A549 (cell line): ENCODE measurements at regions not wholly inside any gene's neighbourhood (a gene's known extent, or its start where the extent isn't known, plus 50 kb on each side); places are given as distances from the start of the nearest gene placed in this dataset.

Source experiments
- BHLHE40 ChIP-seq: IDR thresholded peaks from 2 replicates; pipeline ENCODE4 v1.6.1; 2012; ENCODE audit warnings: low read depth, low read length, inconsistent platforms
- CBX8 ChIP-seq: fragments of 200-600 bp; sonication (generic); IDR thresholded peaks from 2 replicates; pipeline ENCODE4 v1.6.1; 2016
- EP300 ChIP-seq, 2 experiments: fragments of >200 bp; sonication (Bioruptor Twin); formaldehyde crosslinking; IDR thresholded peaks; 2 replicates in 1 of 2; 3 replicates in 1 of 2; pipeline ENCODE4 v1.6.1; 2016 to 2017
- MAX ChIP-seq: IDR thresholded peaks from 2 replicates; pipeline ENCODE4 v1.6.1; 2012
- POLR2A ChIP-seq: IDR thresholded peaks from 2 replicates; pipeline ENCODE4 v1.6.1; 2012; ENCODE audit warnings: mild to moderate bottlenecking, low read length
- RAD21 ChIP-seq, 2 experiments: fragments of >200 bp in 1 of 2; sonication (Bioruptor Twin) in 1 of 2; formaldehyde crosslinking in 1 of 2; IDR thresholded peaks in 1 of 2; conservative IDR thresholded peaks in 1 of 2; 2 replicates in 1 of 2; 3 replicates in 1 of 2; pipeline ENCODE4 v1.6.1; 2012 to 2018; ENCODE audit warnings: inconsistent platforms in 1 of 2
- TF ChIP-seq, protein P1 (sequence below): fragments of >200 bp; sonication (Bioruptor Twin); formaldehyde crosslinking; IDR thresholded peaks from 3 replicates; pipeline ENCODE4 v1.5.1; 2016

DNA sequence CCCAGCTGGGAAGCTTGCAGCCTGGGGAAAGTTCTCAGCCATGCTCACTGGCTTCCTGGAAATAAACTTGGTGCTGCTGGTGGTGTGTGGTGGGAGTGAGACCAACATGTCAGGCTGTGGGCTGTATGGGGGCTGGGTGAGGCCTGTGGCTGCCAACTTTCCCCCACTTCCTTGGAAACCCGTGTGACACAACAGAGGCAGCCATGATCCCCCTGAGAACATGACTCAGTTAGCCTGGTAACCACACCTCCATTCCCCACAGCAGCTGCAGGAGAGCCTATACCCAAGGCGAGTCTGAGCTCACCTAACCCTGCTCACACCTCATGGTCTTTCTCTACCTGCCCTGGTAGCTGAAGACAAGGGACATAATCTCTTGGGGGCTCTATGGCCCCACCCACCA is 72.7 kb upstream of the RGMB start:
- TF ChIP-seq, protein P1, sequence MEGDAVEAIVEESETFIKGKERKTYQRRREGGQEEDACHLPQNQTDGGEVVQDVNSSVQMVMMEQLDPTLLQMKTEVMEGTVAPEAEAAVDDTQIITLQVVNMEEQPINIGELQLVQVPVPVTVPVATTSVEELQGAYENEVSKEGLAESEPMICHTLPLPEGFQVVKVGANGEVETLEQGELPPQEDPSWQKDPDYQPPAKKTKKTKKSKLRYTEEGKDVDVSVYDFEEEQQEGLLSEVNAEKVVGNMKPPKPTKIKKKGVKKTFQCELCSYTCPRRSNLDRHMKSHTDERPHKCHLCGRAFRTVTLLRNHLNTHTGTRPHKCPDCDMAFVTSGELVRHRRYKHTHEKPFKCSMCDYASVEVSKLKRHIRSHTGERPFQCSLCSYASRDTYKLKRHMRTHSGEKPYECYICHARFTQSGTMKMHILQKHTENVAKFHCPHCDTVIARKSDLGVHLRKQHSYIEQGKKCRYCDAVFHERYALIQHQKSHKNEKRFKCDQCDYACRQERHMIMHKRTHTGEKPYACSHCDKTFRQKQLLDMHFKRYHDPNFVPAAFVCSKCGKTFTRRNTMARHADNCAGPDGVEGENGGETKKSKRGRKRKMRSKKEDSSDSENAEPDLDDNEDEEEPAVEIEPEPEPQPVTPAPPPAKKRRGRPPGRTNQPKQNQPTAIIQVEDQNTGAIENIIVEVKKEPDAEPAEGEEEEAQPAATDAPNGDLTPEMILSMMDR = no peak
- TF ChIP-seq MAX (no peak), RAD21 (conservative IDR thresholded peaks at IDR 0.05 in 1 of 2, IDR thresholded peaks at IDR 0.05 in 1 of 2) (no peak), POLR2A (no peak), BHLHE40 (no peak), CBX8 (no peak), EP300 (IDR thresholded peaks at IDR 0.05) (no peak)
